ENCODE measurements at regions not wholly inside any gene's neighbourhood (a gene's known extent, or its start where the extent isn't known, plus 50 kb on each side); places are given as distances from the start of the nearest gene placed in this dataset.

DNA sequence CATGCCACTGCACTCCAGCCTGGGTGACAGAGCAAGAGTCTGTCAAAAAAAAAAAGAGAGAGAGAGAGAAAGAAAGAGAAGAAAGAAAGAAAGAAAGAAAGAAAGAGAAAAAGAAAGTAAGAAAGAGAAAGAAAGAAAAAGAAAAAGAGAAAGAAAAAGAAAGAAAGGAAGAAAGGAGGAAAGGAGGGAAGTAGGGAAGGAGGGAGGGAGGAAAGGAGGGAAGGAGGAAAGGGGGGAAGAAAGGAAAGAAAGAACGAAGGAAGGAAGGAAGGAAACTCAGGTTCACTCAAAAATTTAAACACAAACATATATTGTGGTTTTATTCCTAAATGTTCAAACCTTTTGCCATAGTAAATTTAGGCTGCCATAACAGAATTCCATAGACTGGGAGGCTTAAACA, 453.0 kb downstream of the SLCO4C1 start:
- no peaks in the 10 kb centered on the region for H3K9me2 ChIP-seq (ENCODE audit: insufficient read depth)
- no peaks in the 10 kb centered on the region for H3K27me3 ChIP-seq (replicated peaks; ENCODE audit: insufficient read depth)
- 10 to 29% methylated on average over 1 of the region's 1 CpG for WGBS, 2 experiments (ENCODE audit: low coverage in 1 of 2, low lambda C conversion rate in 2 of 2, missing lambda C conversion rate in 2 of 2)
- H3F3A ChIP-seq (ENCODE audit: insufficient read depth) = no peaks in the 10 kb centered on the region
- H3K4me2 ChIP-seq (ENCODE audit: unreplicated experiment) = no peak overlapping the region
- H3K9ac ChIP-seq = no peak overlapping the region
- TF ChIP-seq EZH2 (IDR thresholded peaks at IDR 0.05; ENCODE audit: insufficient read depth, poor library complexity, severe bottlenecking) (no peak), EZH2phosphoT487 (IDR thresholded peaks at IDR 0.05; ENCODE audit: insufficient read depth, low read depth) (no peak)
- no peaks in the 10 kb centered on the region for H4K20me1 ChIP-seq (ENCODE audit: insufficient read depth)
- H2AFZ ChIP-seq = no peak overlapping the region
- no peaks in the 10 kb centered on the region for H3K79me2 ChIP-seq (ENCODE audit: insufficient read depth)
- H3K9me3 ChIP-seq (ENCODE audit: low read depth) = peaks cover 4% of the 10 kb centered on the region
- no peak for DNase-seq
- in situ Hi-C loops (cut with MboI) = no loop called here
- no peak overlapping the region for H3K4me3 ChIP-seq
- no peak overlapping the region for H3K27ac ChIP-seq
- no peaks in the 10 kb centered on the region for H3K36me3 ChIP-seq (ENCODE audit: low read depth)
- no peaks in the 10 kb centered on the region for H3K4me1 ChIP-seq (ENCODE audit: insufficient read depth)

DNA sequence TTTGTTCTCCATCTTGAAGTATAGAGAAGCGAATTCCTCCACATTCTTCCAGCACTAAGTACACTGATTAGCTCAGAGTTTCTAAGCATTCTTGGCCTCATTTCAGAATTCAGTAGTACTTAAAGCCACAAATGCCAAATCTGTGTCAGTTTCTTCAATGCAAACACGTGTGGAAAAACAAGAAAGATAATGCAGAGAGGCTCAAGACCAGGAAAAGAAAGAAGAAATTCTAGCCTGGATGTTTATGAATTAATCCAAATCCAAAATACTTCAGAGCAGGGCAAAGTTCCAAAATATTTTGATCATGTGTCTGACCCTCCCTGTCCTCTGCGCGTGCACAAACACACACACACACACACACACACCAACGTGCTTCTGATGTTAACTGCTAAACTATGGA, 457.6 kb downstream of the SLCO4C1 start:
- H3K4me2 ChIP-seq (ENCODE audit: unreplicated experiment) = no peak overlapping the region
- WGBS, 2 experiments (ENCODE audit: low coverage in 1 of 2, low lambda C conversion rate in 2 of 2, missing lambda C conversion rate in 2 of 2) = 6 to 8% methylated on average over 5 of the region's 5 CpGs
- H3K36me3 ChIP-seq (ENCODE audit: low read depth) = no peaks in the 10 kb centered on the region
- H3K4me1 ChIP-seq (ENCODE audit: insufficient read depth) = no peaks in the 10 kb centered on the region
- H3K9me3 ChIP-seq (ENCODE audit: low read depth) = peaks cover 4% of the 10 kb centered on the region
- in situ Hi-C loops (cut with MboI) = no loop called here
- no peaks in the 10 kb centered on the region for H3K79me2 ChIP-seq (ENCODE audit: insufficient read depth)
- H3F3A ChIP-seq (ENCODE audit: insufficient read depth) = no peaks in the 10 kb centered on the region
- H3K27ac ChIP-seq = no peak overlapping the region
- H3K9ac ChIP-seq = no peak overlapping the region
- no peak overlapping the region for H2AFZ ChIP-seq
- no peaks in the 10 kb centered on the region for H3K27me3 ChIP-seq (replicated peaks; ENCODE audit: insufficient read depth)
- TF ChIP-seq EZH2 (IDR thresholded peaks at IDR 0.05; ENCODE audit: insufficient read depth, poor library complexity, severe bottlenecking) = no peak
- no peak for TF ChIP-seq EZH2phosphoT487 (IDR thresholded peaks at IDR 0.05; ENCODE audit: insufficient read depth, low read depth)
- H4K20me1 ChIP-seq (ENCODE audit: insufficient read depth) = no peaks in the 10 kb centered on the region
- DNase-seq = peak; percentile 0
- no peaks in the 10 kb centered on the region for H3K9me2 ChIP-seq (ENCODE audit: insufficient read depth)
- H3K4me3 ChIP-seq = no peak overlapping the region

DNA sequence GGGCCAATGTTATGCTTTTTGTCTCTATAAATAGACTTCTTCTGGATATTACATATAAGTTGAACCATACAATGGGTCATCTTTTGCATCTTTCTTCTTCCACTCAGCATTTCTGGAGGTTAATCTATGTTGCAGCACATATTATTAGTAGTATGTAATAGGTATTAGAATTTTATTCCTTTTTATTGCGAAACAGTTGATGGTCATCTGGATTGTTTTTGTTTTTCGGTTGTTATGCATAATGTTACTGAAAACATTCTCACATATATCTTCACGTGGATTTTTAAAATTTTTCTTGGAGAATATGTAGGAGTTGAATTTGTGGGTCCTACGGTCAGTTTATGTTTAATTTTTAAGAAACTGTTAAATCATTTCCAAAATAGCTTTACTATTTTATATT, 466.8 kb downstream of the SLCO4C1 start:
- H3K4me3 ChIP-seq = no peak overlapping the region
- WGBS, 2 experiments (ENCODE audit: low coverage in 1 of 2, low lambda C conversion rate in 2 of 2, missing lambda C conversion rate in 2 of 2) = 9% methylated on average over 4 of the region's 4 CpGs
- H3K27ac ChIP-seq = no peak overlapping the region

DNA sequence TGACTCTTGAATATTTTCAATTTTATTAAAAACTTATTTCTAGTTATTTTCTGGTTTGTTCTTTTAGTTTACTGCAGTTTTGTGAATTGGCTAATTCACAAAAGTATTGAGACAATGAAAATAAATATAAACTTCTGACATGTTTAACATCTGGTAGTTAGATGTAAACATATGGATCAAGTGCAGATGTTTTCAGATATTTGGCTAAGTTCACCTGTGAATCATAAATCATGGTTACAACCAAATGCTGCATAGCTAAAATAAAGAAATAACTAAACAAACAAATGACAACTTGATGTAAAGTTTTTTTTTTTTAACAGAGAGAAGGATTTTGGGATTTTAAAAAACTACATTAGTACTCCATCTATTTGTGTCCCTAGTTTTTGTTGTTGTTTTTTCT, 484.6 kb downstream of the SLCO4C1 start:
- H3K79me2 ChIP-seq (ENCODE audit: insufficient read depth) = no peaks in the 10 kb centered on the region
- H3K36me3 ChIP-seq (ENCODE audit: low read depth) = no peaks in the 10 kb centered on the region
- no peak overlapping the region for H3K27ac ChIP-seq
- no peaks in the 10 kb centered on the region for H3K9me3 ChIP-seq (ENCODE audit: low read depth)
- TF ChIP-seq EZH2 (IDR thresholded peaks at IDR 0.05; ENCODE audit: insufficient read depth, poor library complexity, severe bottlenecking) (no peak), EZH2phosphoT487 (IDR thresholded peaks at IDR 0.05; ENCODE audit: insufficient read depth, low read depth) (no peak)
- no peaks in the 10 kb centered on the region for H3K9me2 ChIP-seq (ENCODE audit: insufficient read depth)
- no peaks in the 10 kb centered on the region for H4K20me1 ChIP-seq (ENCODE audit: insufficient read depth)
- no peak overlapping the region for H3K4me2 ChIP-seq (ENCODE audit: unreplicated experiment)
- H2AFZ ChIP-seq = no peak overlapping the region
- no peaks in the 10 kb centered on the region for H3K27me3 ChIP-seq (replicated peaks; ENCODE audit: insufficient read depth)
- in situ Hi-C loops (cut with MboI) = no loop called here
- no peak overlapping the region for H3K9ac ChIP-seq
- DNase-seq = no peak
- H3K4me3 ChIP-seq = no peak overlapping the region
- H3F3A ChIP-seq (ENCODE audit: insufficient read depth) = no peaks in the 10 kb centered on the region
- no peaks in the 10 kb centered on the region for H3K4me1 ChIP-seq (ENCODE audit: insufficient read depth)

More for the DNA sequence above, 466.8 kb downstream of the SLCO4C1 start:
- Histone ChIP-seq H3K79me2 (ENCODE audit: insufficient read depth) (no peaks in the 10 kb centered on the region), H4K20me1 (ENCODE audit: insufficient read depth) (no peaks in the 10 kb centered on the region), H3K27me3 (replicated peaks; ENCODE audit: insufficient read depth) (no peaks in the 10 kb centered on the region), H3K9ac (no peak overlapping the region), H2AFZ (no peak overlapping the region), H3K9me2 (ENCODE audit: insufficient read depth) (no peaks in the 10 kb centered on the region), H3K4me1 (ENCODE audit: insufficient read depth) (no peaks in the 10 kb centered on the region), H3F3A (ENCODE audit: insufficient read depth) (no peaks in the 10 kb centered on the region), H3K36me3 (ENCODE audit: low read depth) (no peaks in the 10 kb centered on the region), H3K4me2 (ENCODE audit: unreplicated experiment) (no peak overlapping the region), H3K9me3 (ENCODE audit: low read depth) (peaks cover 4% of the 10 kb centered on the region)
- no peak for TF ChIP-seq EZH2 (IDR thresholded peaks at IDR 0.05; ENCODE audit: insufficient read depth, poor library complexity, severe bottlenecking)
- no peak for TF ChIP-seq EZH2phosphoT487 (IDR thresholded peaks at IDR 0.05; ENCODE audit: insufficient read depth, low read depth)
- in situ Hi-C loops (cut with MboI) = no loop called here
- no peak for DNase-seq

DNA sequence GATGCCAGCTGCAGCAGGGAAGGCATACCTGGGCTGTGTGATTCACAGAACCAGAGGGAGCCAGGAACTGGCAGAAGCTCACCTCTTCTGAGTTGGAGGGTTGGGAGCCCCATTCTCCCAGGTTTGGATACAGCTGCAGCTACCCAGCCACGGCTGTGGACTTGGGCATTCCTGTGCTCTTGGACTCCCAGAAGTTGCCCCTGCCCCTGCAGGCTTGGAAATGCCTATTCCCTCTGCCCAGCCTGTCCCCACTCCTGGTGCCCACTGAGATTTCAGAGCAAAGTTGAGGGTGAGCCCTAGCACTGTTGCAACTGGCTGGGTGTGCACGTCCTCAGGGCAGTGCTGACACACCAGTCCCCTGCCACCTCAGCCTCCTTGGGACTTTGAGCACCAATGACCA, 489.7 kb downstream of the SLCO4C1 start:
- Histone ChIP-seq H3F3A (ENCODE audit: insufficient read depth) (no peaks in the 10 kb centered on the region), H3K4me2 (ENCODE audit: unreplicated experiment) (no peak overlapping the region), H3K4me1 (ENCODE audit: insufficient read depth) (no peaks in the 10 kb centered on the region), H3K27ac (no peak overlapping the region), H3K36me3 (ENCODE audit: low read depth) (no peaks in the 10 kb centered on the region), H3K9me3 (ENCODE audit: low read depth) (no peaks in the 10 kb centered on the region), H4K20me1 (ENCODE audit: insufficient read depth) (no peaks in the 10 kb centered on the region), H3K4me3 (no peak overlapping the region), H3K27me3 (replicated peaks; ENCODE audit: insufficient read depth) (no peaks in the 10 kb centered on the region), H3K79me2 (ENCODE audit: insufficient read depth) (no peaks in the 10 kb centered on the region), H3K9ac (no peak overlapping the region), H3K9me2 (ENCODE audit: insufficient read depth) (no peaks in the 10 kb centered on the region), H2AFZ (no peak overlapping the region)
- DNase-seq = no peak
- WGBS, 2 experiments (ENCODE audit: low coverage in 1 of 2, low lambda C conversion rate in 2 of 2, missing lambda C conversion rate in 2 of 2) = 0 to 4% methylated on average over 2 of the region's 2 CpGs
- in situ Hi-C loops (cut with MboI) = no loop called here
- TF ChIP-seq EZH2 (IDR thresholded peaks at IDR 0.05; ENCODE audit: insufficient read depth, poor library complexity, severe bottlenecking) (no peak), EZH2phosphoT487 (IDR thresholded peaks at IDR 0.05; ENCODE audit: insufficient read depth, low read depth) (no peak)

Data from GM23248 (cell line).